ENCODE measurements at regions not wholly inside any gene's neighbourhood (a gene's known extent, or its start where the extent isn't known, plus 50 kb on each side); places are given as distances from the start of the nearest gene placed in this dataset.

- BruUV-seq (replicated peaks), result no TSS peak
- H3K36me3 ChIP-seq (ENCODE audit: control insufficient read depth in 1 of 2, insufficient read depth in 2 of 2, low read length in 2 of 2), result no peaks in the 10 kb centered on the region
- no peaks in the 10 kb centered on the region for H3K9me3 ChIP-seq (ENCODE audit: control insufficient read depth in 1 of 2, insufficient read depth in 1 of 2, low read depth in 1 of 2, low read length in 2 of 2)
- no peak overlapping the region for H3K4me2 ChIP-seq (ENCODE audit: low read length)
- DNase-seq (ENCODE audit: low read depth, low spot score) (no peak), ATAC-seq (no peak)
- no peak overlapping the region for H3K4me3 ChIP-seq (replicated peaks in 1 of 2; ENCODE audit: low read depth in 1 of 2, low read length in 2 of 2)
- no peak for TF ChIP-seq YY1 (IDR thresholded peaks at IDR 0.05; ENCODE audit: extremely low read depth, insufficient replicate concordance, low read depth, low read length)
- TF ChIP-seq EGR1 (IDR thresholded peaks at IDR 0.05; ENCODE audit: low read depth), result no peak
- TF ChIP-seq ELF1 (IDR thresholded peaks at IDR 0.05; ENCODE audit: borderline replicate concordance, low read depth), result no peak
- TF ChIP-seq POLR2AphosphoS5 (IDR thresholded peaks at IDR 0.05; ENCODE audit: low read depth, low read length), result no peak
- no peak for TF ChIP-seq ATF3 (IDR thresholded peaks at IDR 0.05)
- H3K9ac ChIP-seq (ENCODE audit: low read length), result no peak overlapping the region
- no peaks in the 10 kb centered on the region for H3K9me2 ChIP-seq (ENCODE audit: insufficient read depth)
- H3K27ac ChIP-seq (ENCODE audit: low read depth, low read length), result no peak overlapping the region
- intact Hi-C loops (cut with micrococcal nuclease), result no loop called here
- H4K20me1 ChIP-seq (ENCODE audit: insufficient read depth), result no peaks in the 10 kb centered on the region
- ChIA-PET RAD21 (ENCODE audit: low non-redundant PET in 1 of 2, low total read pairs in 2 of 2, uncharacterized antibody in 2 of 2, unreplicated experiment in 2 of 2) (no interaction called here), POLR2A (no interaction called here), CTCF (no interaction called here)
- no peaks in the 10 kb centered on the region for H3K79me2 ChIP-seq (ENCODE audit: insufficient read depth, low read length)
- no peak overlapping the region for H2AFZ ChIP-seq (ENCODE audit: low read depth, low read length, poor library complexity, severe bottlenecking)
- peaks cover 5 to 11% of the 10 kb centered on the region in 2 experiments; a peak in 3 of 4 replicates for H3K4me1 ChIP-seq (ENCODE audit: control insufficient read depth in 1 of 2, insufficient read depth in 2 of 2, low read length in 2 of 2)
- H3K27me3 ChIP-seq (ENCODE audit: insufficient read depth, low read length), result no peaks in the 10 kb centered on the region
These were observed 50.4 kb upstream of the NFE2L3 start for GRCh38 chr7:26101361-26102151.

- no peak for ATAC-seq
- TF ChIP-seq POLR2A (IDR thresholded peaks at IDR 0.05; ENCODE audit: borderline replicate concordance, extremely low read depth, insufficient read depth, insufficient read length) (no peak), REST (IDR thresholded peaks at IDR 0.05; ENCODE audit: low read depth) (no peak), ELF1 (IDR thresholded peaks at IDR 0.05; ENCODE audit: borderline replicate concordance, low read depth) (no peak), SP1 (IDR thresholded peaks at IDR 0.05; ENCODE audit: low read depth) (no peak), MAX (IDR thresholded peaks at IDR 0.05) (no peak), TCF7L2 (IDR thresholded peaks at IDR 0.05; ENCODE audit: borderline replicate concordance, extremely low read depth, insufficient read depth, insufficient read length) (no peak)
- no peak overlapping the region for H3K9ac ChIP-seq (ENCODE audit: low read length)
- no peaks in the 10 kb centered on the region for H3K9me3 ChIP-seq (ENCODE audit: control insufficient read depth in 1 of 2, insufficient read depth in 1 of 2, low read depth in 1 of 2, low read length in 2 of 2)
- H3K9me2 ChIP-seq (ENCODE audit: insufficient read depth), result no peaks in the 10 kb centered on the region
- H3K27me3 ChIP-seq (ENCODE audit: insufficient read depth, low read length), result no peaks in the 10 kb centered on the region
- no peak overlapping the region for H3K4me2 ChIP-seq (ENCODE audit: low read length)
- no peaks in the 10 kb centered on the region for H3K79me2 ChIP-seq (ENCODE audit: insufficient read depth, low read length)
- ChIA-PET POLR2A (no interaction called here), CTCF (no interaction called here), RAD21 (ENCODE audit: low non-redundant PET in 1 of 2, low total read pairs in 2 of 2, uncharacterized antibody in 2 of 2, unreplicated experiment in 2 of 2) (no interaction called here)
- H2AFZ ChIP-seq (ENCODE audit: low read depth, low read length, poor library complexity, severe bottlenecking), result no peak overlapping the region
- no peaks in the 10 kb centered on the region for H3K36me3 ChIP-seq (ENCODE audit: control insufficient read depth in 1 of 2, insufficient read depth in 2 of 2, low read length in 2 of 2)
- DNase-seq (ENCODE audit: low read depth, low spot score), result no peak
- H3K4me1 ChIP-seq (ENCODE audit: control insufficient read depth in 1 of 2, insufficient read depth in 2 of 2, low read length in 2 of 2), result peaks cover 5 to 10% of the 10 kb centered on the region in 2 experiments; a peak in 3 of 4 replicates
- intact Hi-C loops (cut with micrococcal nuclease), result no loop called here
- no peak overlapping the region for H3K4me3 ChIP-seq (replicated peaks in 1 of 2; ENCODE audit: low read depth in 1 of 2, low read length in 2 of 2)
- no TSS peak for BruUV-seq (replicated peaks)
- no peaks in the 10 kb centered on the region for H4K20me1 ChIP-seq (ENCODE audit: insufficient read depth)
- no peak overlapping the region for H3K27ac ChIP-seq (ENCODE audit: low read depth, low read length)
These were observed 49.8 kb upstream of the NFE2L3 start for GRCh38 chr7:26102176-26102575.

Data from HCT116 (cell line).